Neural progenitor cell (in vitro differentiated cells): ENCODE measurements at regions not wholly inside any gene's neighbourhood (a gene's known extent, or its start where the extent isn't known, plus 50 kb on each side); places are given as distances from the start of the nearest gene placed in this dataset.

ENCODE experiments used
- DNase-seq: peaks from one replicate; pipeline ENCODE4 v3.0.0-alpha.2; 2016; ENCODE audit warnings: low spot score
- H2AFZ ChIP-seq: fragments of 200-600 bp; sonication (generic); replicated peaks from 2 replicates; pipeline ENCODE4 v1.6.1; 2016; ENCODE audit warnings: antibody characterized with exemption
- H3F3A ChIP-seq: fragments of 200-600 bp; sonication (generic); 2 replicates; pipeline ENCODE4 v1.6.1; 2016; ENCODE audit warnings: antibody characterized with exemption, low read depth
- H3K27ac ChIP-seq: fragments of 200-600 bp; sonication (generic); 2 replicates; pipeline ENCODE4 v1.5.1; 2016; ENCODE audit warnings: mild to moderate bottlenecking
- H3K27me3 ChIP-seq: fragments of 200-600 bp; sonication (generic); 2 replicates; pipeline ENCODE4 v1.6.1; 2016; ENCODE audit warnings: mild to moderate bottlenecking, moderate library complexity
- H3K36me3 ChIP-seq: fragments of 200-600 bp; sonication (generic); 2 replicates; pipeline ENCODE4 v1.5.1; 2016
- H3K4me1 ChIP-seq: fragments of 200-600 bp; sonication (generic); 2 replicates; pipeline ENCODE4 v1.6.1; 2016; ENCODE audit warnings: mixed run types
- H3K4me2 ChIP-seq: fragments of 200-600 bp; sonication (generic); 2 replicates; pipeline ENCODE4 v1.6.1; 2016
- H3K4me3 ChIP-seq: fragments of 200-600 bp; sonication (generic); 2 replicates; pipeline ENCODE4 v1.5.1; 2016
- H3K79me2 ChIP-seq: fragments of 200-600 bp; sonication (generic); 2 replicates; pipeline ENCODE4 v1.6.1; 2016; ENCODE audit warnings: low read depth
- H3K9ac ChIP-seq: fragments of 200-600 bp; sonication (generic); 2 replicates; pipeline ENCODE4 v1.6.1; 2016
- H3K9me3 ChIP-seq: fragments of 200-600 bp; sonication (generic); 2 replicates; pipeline ENCODE4 v1.5.1; 2016; ENCODE audit warnings: low read depth
- H4K20me1 ChIP-seq: fragments of 200-600 bp; sonication (generic); 2 replicates; pipeline ENCODE4 v1.6.1; 2016; ENCODE audit warnings: low read depth
- H3K27ac Mint-ChIP-seq: 3 replicates; pipeline ENCODE4 v1.8.0; 2021; ENCODE audit warnings: mixed read lengths
- H3K27me3 Mint-ChIP-seq: 2 replicates; pipeline ENCODE4 v1.8.0; 2022; ENCODE audit warnings: low read depth, mild to moderate bottlenecking, inconsistent platforms, moderate library complexity, mixed read lengths; ENCODE audit not compliant: insufficient read depth
- H3K36me3 Mint-ChIP-seq: 3 replicates; pipeline ENCODE4 v1.8.0; 2021; ENCODE audit warnings: mixed read lengths
- H3K4me1 Mint-ChIP-seq: 3 replicates; pipeline ENCODE4 v1.8.0; 2021; ENCODE audit warnings: mixed read lengths
- H3K4me3 Mint-ChIP-seq: 3 replicates; pipeline ENCODE4 v1.8.0; 2021; ENCODE audit warnings: mild to moderate bottlenecking, moderate library complexity, mixed read lengths
- H3K9me3 Mint-ChIP-seq: 3 replicates; pipeline ENCODE4 v1.8.0; 2020; ENCODE audit warnings: mixed read lengths
- CTCF ChIP-seq: fragments of 200-600 bp; sonication (generic); IDR thresholded peaks from 2 replicates; pipeline ENCODE4 v1.5.1; 2017; ENCODE audit warnings: antibody characterized with exemption, mild to moderate bottlenecking
- EZH2 ChIP-seq: fragments of 200-600 bp; sonication (generic); IDR thresholded peaks from 2 replicates; pipeline ENCODE4 v1.6.1; 2017; ENCODE audit warnings: antibody characterized with exemption, mild to moderate bottlenecking, moderate library complexity
- EZH2phosphoT487 ChIP-seq: fragments of 200-600 bp; sonication (generic); IDR thresholded peaks from 2 replicates; pipeline ENCODE4 v1.6.1; 2017; ENCODE audit warnings: antibody characterized with exemption

- Mint-ChIP-seq H3K9me3 (peaks cover 14% of the 10 kb centered on the region), H3K36me3 (peaks cover 4% of the 10 kb centered on the region), H3K4me1 (peaks cover 22% of the 10 kb centered on the region), H3K4me3 (no peak overlapping the region), H3K27ac (no peak overlapping the region), H3K27me3 (peaks cover 4% of the 10 kb centered on the region)
- Histone ChIP-seq H3K9ac (no peak overlapping the region), H4K20me1 (no peaks in the 10 kb centered on the region), H3K27me3 (peaks cover 2% of the 10 kb centered on the region), H3K4me1 (peaks cover 17% of the 10 kb centered on the region), H3K4me2 (no peak overlapping the region), H2AFZ (no peak overlapping the region), H3K79me2 (no peaks in the 10 kb centered on the region), H3K36me3 (no peaks in the 10 kb centered on the region), H3K4me3 (no peak overlapping the region), H3K9me3 (no peaks in the 10 kb centered on the region), H3K27ac (no peak overlapping the region), H3F3A (no peaks in the 10 kb centered on the region)
- no peak for DNase-seq
- TF ChIP-seq EZH2phosphoT487 (no peak), CTCF (no peak), EZH2 (no peak)
These were observed 477.0 kb downstream of the GBA3 start for GRCh38 chr4:23169608-23170311.

GRCh38 chr4:23166919-23167318, 474.2 kb downstream of the GBA3 start:
- no peaks in the 10 kb centered on the region for H3K9me3 ChIP-seq
- Mint-ChIP-seq H3K27me3 (peaks cover 3% of the 10 kb centered on the region), H3K4me3 (no peak overlapping the region), H3K4me1 (peaks cover 48% of the 10 kb centered on the region), H3K9me3 (peaks cover 10% of the 10 kb centered on the region), H3K27ac (no peak overlapping the region), H3K36me3 (peaks cover 4% of the 10 kb centered on the region)
- H3K79me2 ChIP-seq: no peaks in the 10 kb centered on the region
- H4K20me1 ChIP-seq: peaks cover 10% of the 10 kb centered on the region
- no peak overlapping the region for H3K4me3 ChIP-seq
- H3K27me3 ChIP-seq: peaks cover 12% of the 10 kb centered on the region
- no peak overlapping the region for H3K9ac ChIP-seq
- DNase-seq: no peak
- H3K4me1 ChIP-seq: peaks cover 40% of the 10 kb centered on the region
- H3K27ac ChIP-seq: no peak overlapping the region
- H2AFZ ChIP-seq: no peak overlapping the region
- H3F3A ChIP-seq: peaks cover 16% of the 10 kb centered on the region
- H3K36me3 ChIP-seq: no peaks in the 10 kb centered on the region
- TF ChIP-seq CTCF (no peak), EZH2phosphoT487 (no peak), EZH2 (no peak)
- H3K4me2 ChIP-seq: no peak overlapping the region

- H3K27ac Mint-ChIP-seq: no peak overlapping the region
- peaks cover 53% of the 10 kb centered on the region for H3K4me1 Mint-ChIP-seq
- Histone ChIP-seq H4K20me1 (peaks cover 13% of the 10 kb centered on the region), H3K27ac (no peak overlapping the region), H3K27me3 (peaks cover 14% of the 10 kb centered on the region), H3F3A (peaks cover 21% of the 10 kb centered on the region), H3K9ac (no peak overlapping the region), H3K36me3 (no peaks in the 10 kb centered on the region), H3K79me2 (no peaks in the 10 kb centered on the region), H3K4me3 (no peak overlapping the region), H2AFZ (no peak overlapping the region), H3K4me2 (peak overlapping the region; percentile 9), H3K9me3 (no peaks in the 10 kb centered on the region), H3K4me1 (peaks cover 43% of the 10 kb centered on the region)
- DNase-seq: no peak
- H3K4me3 Mint-ChIP-seq: no peak overlapping the region
- peaks cover 4% of the 10 kb centered on the region for H3K36me3 Mint-ChIP-seq
- TF ChIP-seq EZH2phosphoT487: no peak
- TF ChIP-seq EZH2: no peak
- no peak for TF ChIP-seq CTCF
- peaks cover 6% of the 10 kb centered on the region for H3K9me3 Mint-ChIP-seq
- H3K27me3 Mint-ChIP-seq: peaks cover 6% of the 10 kb centered on the region
These were observed 473.7 kb downstream of the GBA3 start for GRCh38 chr4:23166407-23166806.
